Mesothelial cell of epicardium (in vitro differentiated cells): ENCODE measurements at regions not wholly inside any gene's neighbourhood (a gene's known extent, or its start where the extent isn't known, plus 50 kb on each side); places are given as distances from the start of the nearest gene placed in this dataset.

Experiments
- DNase-seq, 2 experiments: peaks; one replicate each; pipeline ENCODE4 v3.0.0; 2021; ENCODE audit warnings: low spot score in 2 of 2; ENCODE audit not compliant: unreplicated experiment in 2 of 2
- H3K27ac Mint-ChIP-seq: 2 replicates; pipeline ENCODE4 v1.8.0; 2021; ENCODE audit warnings: mixed read lengths
- H3K27me3 Mint-ChIP-seq: 2 replicates; pipeline ENCODE4 v1.8.0; 2021; ENCODE audit warnings: low read depth, mixed read lengths
- H3K36me3 Mint-ChIP-seq: 2 replicates; pipeline ENCODE4 v1.8.0; 2021; ENCODE audit warnings: mixed read lengths
- H3K4me1 Mint-ChIP-seq: 2 replicates; pipeline ENCODE4 v1.8.0; 2021; ENCODE audit warnings: mixed read lengths
- H3K4me3 Mint-ChIP-seq: 2 replicates; pipeline ENCODE4 v1.8.0; 2021; ENCODE audit warnings: mild to moderate bottlenecking, moderate library complexity, mixed read lengths
- H3K9me3 Mint-ChIP-seq: 2 replicates; pipeline ENCODE4 v1.8.0; 2021; ENCODE audit warnings: mixed read lengths
- TF ChIP-seq, protein P1 (sequence below): fragments of 200-600 bp; sonication (generic); IDR thresholded peaks from one replicate; pipeline ENCODE4 v1.5.0; 2021; ENCODE audit warnings: antibody characterized with exemption; ENCODE audit not compliant: unreplicated experiment

DNA sequence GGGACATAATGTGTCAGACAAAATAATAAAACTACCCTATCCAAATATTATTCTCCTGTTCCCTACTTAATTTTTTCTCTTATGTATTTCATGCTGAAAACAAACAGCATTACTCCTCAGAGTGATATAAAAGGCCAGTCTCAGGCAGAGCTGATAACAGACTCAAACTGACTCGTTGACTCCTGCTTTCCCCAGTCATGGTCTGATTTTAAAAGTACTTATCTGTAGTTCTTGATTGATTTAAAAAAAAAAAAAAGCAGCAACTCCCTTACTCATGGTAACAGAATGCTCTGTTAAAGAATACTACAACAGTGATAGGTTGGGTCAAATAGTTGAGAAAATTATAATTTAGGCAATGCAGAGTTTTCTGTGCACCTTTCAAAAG lies 90.3 kb upstream of the BARX2 start:
- Mint-ChIP-seq H3K4me3 (no peak overlapping the region), H3K36me3 (no peaks in the 10 kb centered on the region), H3K27me3 (no peaks in the 10 kb centered on the region), H3K27ac (peak overlapping the region; percentile 82), H3K9me3 (no peaks in the 10 kb centered on the region), H3K4me1 (peaks cover 56% of the 10 kb centered on the region)
- no peak for DNase-seq
- TF ChIP-seq, protein P1, sequence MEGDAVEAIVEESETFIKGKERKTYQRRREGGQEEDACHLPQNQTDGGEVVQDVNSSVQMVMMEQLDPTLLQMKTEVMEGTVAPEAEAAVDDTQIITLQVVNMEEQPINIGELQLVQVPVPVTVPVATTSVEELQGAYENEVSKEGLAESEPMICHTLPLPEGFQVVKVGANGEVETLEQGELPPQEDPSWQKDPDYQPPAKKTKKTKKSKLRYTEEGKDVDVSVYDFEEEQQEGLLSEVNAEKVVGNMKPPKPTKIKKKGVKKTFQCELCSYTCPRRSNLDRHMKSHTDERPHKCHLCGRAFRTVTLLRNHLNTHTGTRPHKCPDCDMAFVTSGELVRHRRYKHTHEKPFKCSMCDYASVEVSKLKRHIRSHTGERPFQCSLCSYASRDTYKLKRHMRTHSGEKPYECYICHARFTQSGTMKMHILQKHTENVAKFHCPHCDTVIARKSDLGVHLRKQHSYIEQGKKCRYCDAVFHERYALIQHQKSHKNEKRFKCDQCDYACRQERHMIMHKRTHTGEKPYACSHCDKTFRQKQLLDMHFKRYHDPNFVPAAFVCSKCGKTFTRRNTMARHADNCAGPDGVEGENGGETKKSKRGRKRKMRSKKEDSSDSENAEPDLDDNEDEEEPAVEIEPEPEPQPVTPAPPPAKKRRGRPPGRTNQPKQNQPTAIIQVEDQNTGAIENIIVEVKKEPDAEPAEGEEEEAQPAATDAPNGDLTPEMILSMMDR, result no peak

DNA sequence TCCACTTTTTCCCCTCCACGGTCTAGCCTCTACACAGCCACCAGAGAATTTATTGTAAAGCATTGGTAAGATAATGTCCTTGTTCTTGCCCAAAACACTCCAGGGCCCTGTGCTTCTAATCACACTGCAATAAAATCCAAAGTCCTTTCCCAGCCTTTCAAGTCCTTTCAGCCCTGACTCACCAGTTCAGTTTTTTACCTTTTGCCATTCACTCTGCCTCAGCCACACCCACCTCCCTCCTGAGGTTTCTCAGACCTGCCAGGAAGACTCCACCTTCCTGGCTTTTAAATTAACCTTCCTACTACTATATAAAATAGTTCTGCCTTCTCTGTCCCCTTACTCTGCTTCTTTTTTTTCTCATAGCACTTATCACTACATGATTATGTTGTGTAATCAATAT lies 91.0 kb upstream of the ARHGAP32 start:
- DNase-seq, result no peak
- H3K27ac Mint-ChIP-seq, result no peak overlapping the region
- no peaks in the 10 kb centered on the region for H3K9me3 Mint-ChIP-seq
- no peaks in the 10 kb centered on the region for H3K36me3 Mint-ChIP-seq
- no peak overlapping the region for H3K4me3 Mint-ChIP-seq
- H3K27me3 Mint-ChIP-seq, result no peaks in the 10 kb centered on the region
- TF ChIP-seq, protein P1, result no peak
- peaks cover 54% of the 10 kb centered on the region for H3K4me1 Mint-ChIP-seq

DNA sequence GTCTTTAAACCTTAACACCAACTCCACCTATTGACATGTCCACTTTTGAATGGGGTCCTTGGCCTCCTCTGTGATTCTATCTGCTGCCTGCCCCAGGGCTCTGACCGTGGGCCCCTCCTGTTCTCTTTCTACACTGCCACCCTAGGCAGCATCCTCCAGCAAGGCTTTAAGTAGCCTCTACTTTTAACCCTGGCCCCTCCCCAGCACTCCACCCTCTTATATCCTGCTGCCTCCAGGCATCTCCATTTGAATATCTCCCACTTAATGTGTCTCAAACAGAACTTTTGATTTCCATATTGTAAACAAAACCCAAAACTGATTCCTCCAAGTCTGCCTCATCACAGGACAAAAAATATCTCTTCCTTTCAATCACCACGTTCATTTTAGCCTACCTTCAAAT lies 90.5 kb upstream of the ARHGAP32 start:
- Mint-ChIP-seq H3K4me3 (no peak overlapping the region), H3K4me1 (peaks cover 55% of the 10 kb centered on the region), H3K9me3 (no peaks in the 10 kb centered on the region), H3K36me3 (no peaks in the 10 kb centered on the region), H3K27me3 (no peaks in the 10 kb centered on the region), H3K27ac (no peak overlapping the region)
- no peak for DNase-seq
- TF ChIP-seq, protein P1, result no peak

DNA sequence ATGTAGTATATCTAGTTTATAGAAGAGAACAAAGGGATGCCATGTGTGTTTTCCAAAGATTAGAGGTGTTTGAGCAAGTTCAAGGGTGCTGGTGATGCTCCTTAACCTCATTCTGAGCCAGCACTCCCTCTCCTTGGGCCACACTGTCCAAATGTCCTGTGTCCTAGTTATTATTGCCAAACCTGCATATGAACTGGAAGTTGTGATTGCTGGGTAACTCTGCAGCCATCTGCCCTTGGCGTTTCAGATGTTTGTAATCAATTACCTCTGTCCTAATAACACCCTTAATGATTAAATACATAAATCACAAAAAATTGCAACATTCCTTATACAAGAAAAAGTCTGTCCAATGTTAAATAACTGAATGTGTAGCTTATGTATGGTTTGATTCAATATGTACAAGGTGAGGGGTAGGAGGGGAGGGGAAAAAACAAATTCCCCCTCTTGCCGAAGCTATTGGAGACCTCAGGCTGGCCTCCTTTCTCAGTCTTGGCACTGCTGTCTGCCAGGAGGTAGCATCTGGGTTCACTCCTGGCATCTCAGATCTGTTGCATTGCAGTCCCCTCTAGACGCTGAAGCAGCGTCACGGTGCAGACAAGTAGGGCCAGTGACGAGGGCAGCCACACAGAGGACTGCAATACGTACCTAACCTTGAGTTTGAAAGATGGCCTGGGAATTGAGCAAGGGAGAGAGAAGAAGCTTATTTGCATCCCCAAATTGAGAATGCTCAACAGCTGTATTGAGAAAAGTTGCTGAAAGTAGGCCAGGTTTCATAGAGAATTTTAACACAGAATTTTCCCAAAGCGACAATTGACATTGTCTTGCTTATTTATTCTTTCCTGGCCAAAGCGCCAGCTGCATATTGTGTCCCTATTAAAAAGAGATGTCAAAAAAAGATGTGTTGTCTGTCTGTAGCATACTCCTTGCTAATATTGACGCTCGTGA lies 89.6 kb upstream of the ARHGAP32 start:
- Mint-ChIP-seq H3K4me3 (no peak overlapping the region), H3K27ac (no peak overlapping the region), H3K9me3 (no peaks in the 10 kb centered on the region), H3K4me1 (peaks cover 55% of the 10 kb centered on the region), H3K27me3 (no peaks in the 10 kb centered on the region), H3K36me3 (no peaks in the 10 kb centered on the region)
- DNase-seq, result no peak
- TF ChIP-seq, protein P1, result no peak

DNA sequence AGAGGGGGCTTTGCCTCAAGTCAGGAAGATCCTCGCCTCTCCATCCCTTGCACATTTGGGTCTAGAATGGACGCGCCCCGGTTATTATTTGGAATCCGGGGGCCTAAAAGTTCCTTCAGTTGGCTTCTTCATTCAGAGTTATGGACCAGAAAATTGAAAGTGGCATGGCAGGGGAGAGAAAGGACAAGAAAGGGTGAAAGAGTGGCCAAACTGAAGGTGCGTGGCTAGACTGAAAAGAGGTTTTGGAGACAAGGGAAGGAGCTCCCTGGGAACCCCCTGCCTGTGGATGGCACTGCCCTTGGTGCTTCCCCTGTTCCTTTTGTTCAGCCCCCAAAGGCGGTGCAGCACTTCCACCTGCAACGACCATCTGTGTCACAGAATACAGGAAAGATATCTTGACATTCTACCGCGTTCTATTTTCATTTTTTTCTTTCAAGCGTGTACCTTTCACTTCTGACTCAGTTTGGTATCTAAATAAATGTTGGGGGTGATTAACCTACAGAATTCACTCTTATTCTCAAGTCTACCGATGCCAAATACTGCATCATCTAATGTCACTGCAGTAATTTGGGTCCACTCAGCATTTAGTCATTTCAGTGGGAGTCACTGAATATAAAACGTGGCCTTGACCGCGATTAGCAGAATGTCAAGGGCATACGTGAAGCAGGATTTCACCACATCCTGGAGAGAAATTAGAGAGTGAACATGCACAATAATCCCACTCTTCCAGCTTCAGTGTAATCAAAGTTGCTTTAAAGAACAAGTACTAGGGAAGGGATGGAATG lies 88.1 kb upstream of the ARHGAP32 start:
- no peaks in the 10 kb centered on the region for H3K27me3 Mint-ChIP-seq
- TF ChIP-seq, protein P1, result no peak
- H3K4me1 Mint-ChIP-seq, result peaks cover 60% of the 10 kb centered on the region
- H3K27ac Mint-ChIP-seq, result peak overlapping the region; percentile 65
- no peak for DNase-seq
- H3K36me3 Mint-ChIP-seq, result no peaks in the 10 kb centered on the region
- no peaks in the 10 kb centered on the region for H3K9me3 Mint-ChIP-seq
- peak overlapping the region; percentile 77 for H3K4me3 Mint-ChIP-seq
